Activated CD8-positive, alpha-beta memory T cell treated with anti-CD3 and anti-CD28 coated beads, Interleukin-2, amount 10 ng/mL, durations not matched to agents 7 days and 5 days (primary cell): ENCODE measurements at regions not wholly inside any gene's neighbourhood (a gene's known extent, or its start where the extent isn't known, plus 50 kb on each side); places are given as distances from the start of the nearest gene placed in this dataset.

Experiments used
- ATAC-seq: fragments of 150-1000 bp; cut with Tn5 transposase; one replicate; pipeline ENCODE4 v1.10.0; 2021; ENCODE audit warnings: moderate library complexity
- CTCF ChIA-PET: fragments of 350-600 bp; sonication (Branson Sonifier 250); formaldehyde crosslinking; loops from one replicate; lab custom pipeline; 2021; ENCODE audit warnings: antibody characterized with exemption; lab: Charles Lee
- DNase-seq: peaks from one replicate; pipeline ENCODE4 v3.0.0-alpha.2; 2020
- H3K27ac Mint-ChIP-seq: one replicate; pipeline ENCODE4 v1.8.0; 2021; ENCODE audit warnings: mild to moderate bottlenecking, mixed read lengths
- H3K27me3 Mint-ChIP-seq: one replicate; pipeline ENCODE4 v1.8.0; 2021; ENCODE audit warnings: mixed read lengths
- H3K36me3 Mint-ChIP-seq: one replicate; pipeline ENCODE4 v1.8.0; 2021; ENCODE audit warnings: mild to moderate bottlenecking, mixed read lengths
- H3K4me1 Mint-ChIP-seq: one replicate; pipeline ENCODE4 v1.8.0; 2021; ENCODE audit warnings: mixed read lengths
- H3K4me3 Mint-ChIP-seq: one replicate; pipeline ENCODE4 v1.8.0; 2021; ENCODE audit warnings: mild to moderate bottlenecking, moderate library complexity, mixed read lengths
- H3K9me3 Mint-ChIP-seq: one replicate; pipeline ENCODE4 v1.8.0; 2022; ENCODE audit warnings: low read depth, mixed read lengths

DNA sequence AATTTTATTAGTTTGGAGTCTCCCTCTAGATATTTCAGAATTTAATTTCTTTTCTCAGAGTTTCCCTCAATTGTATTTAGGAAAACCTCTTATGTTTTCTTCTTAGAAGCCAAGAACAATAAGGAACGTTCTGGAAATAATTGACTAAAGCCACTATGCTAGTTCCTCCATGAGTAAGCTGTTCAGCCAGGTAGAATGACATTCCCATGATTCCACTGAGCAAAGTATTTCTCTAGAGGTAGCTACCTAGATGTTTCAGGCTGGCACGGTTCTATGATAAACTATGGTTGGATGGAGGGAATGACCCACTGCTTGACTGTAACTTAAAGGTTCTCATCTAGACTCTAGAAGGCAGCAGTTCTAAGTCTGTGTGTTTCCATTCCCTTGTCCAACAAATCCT lies 62.4 kb downstream of the CLDN17 start:
- ATAC-seq: no peak
- CTCF ChIA-PET: no interaction called here
- Mint-ChIP-seq H3K27me3 (no peaks in the 10 kb centered on the region), H3K4me3 (no peak overlapping the region), H3K9me3 (peaks cover 3% of the 10 kb centered on the region), H3K27ac (no peak overlapping the region), H3K4me1 (no peaks in the 10 kb centered on the region), H3K36me3 (no peaks in the 10 kb centered on the region)
- no peak for DNase-seq

DNA sequence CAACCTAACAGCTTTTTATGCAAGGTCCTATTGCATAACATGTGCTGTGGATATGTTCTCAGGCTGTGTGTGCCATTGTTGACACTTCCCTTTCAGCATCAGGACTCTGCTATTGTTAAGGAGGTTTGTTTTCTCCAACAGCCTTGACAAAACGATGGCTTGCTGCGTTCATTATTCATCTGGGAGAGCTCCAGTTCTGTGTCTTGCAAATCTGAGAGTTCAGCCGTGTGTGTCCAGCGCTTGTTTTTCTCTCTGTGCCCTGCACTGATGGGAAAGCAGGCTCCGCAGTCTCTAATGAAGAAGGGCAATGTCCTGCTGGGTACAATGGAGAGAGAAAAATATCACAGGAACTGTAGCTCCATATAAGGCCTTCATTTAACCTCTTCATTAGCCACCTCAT lies 63.7 kb downstream of the CLDN17 start:
- Mint-ChIP-seq H3K36me3 (no peaks in the 10 kb centered on the region), H3K4me3 (no peak overlapping the region), H3K27ac (no peak overlapping the region), H3K27me3 (no peaks in the 10 kb centered on the region), H3K4me1 (no peaks in the 10 kb centered on the region), H3K9me3 (peaks cover 5% of the 10 kb centered on the region)
- no peak for DNase-seq
- ATAC-seq: no peak
- CTCF ChIA-PET: no interaction called here

- H3K9me3 Mint-ChIP-seq: peaks cover 5% of the 10 kb centered on the region
- no peak overlapping the region for H3K4me3 Mint-ChIP-seq
- DNase-seq: no peak
- no peak for ATAC-seq
- H3K4me1 Mint-ChIP-seq: no peaks in the 10 kb centered on the region
- H3K36me3 Mint-ChIP-seq: no peaks in the 10 kb centered on the region
- H3K27ac Mint-ChIP-seq: no peak overlapping the region
- no peaks in the 10 kb centered on the region for H3K27me3 Mint-ChIP-seq
- CTCF ChIA-PET: no interaction called here
Observed at GRCh38 chr21:30101967-30102366, 64.6 kb downstream of the CLDN17 start.

- H3K4me3 Mint-ChIP-seq: no peak overlapping the region
- CTCF ChIA-PET: no interaction called here
- ATAC-seq: no peak
- no peak overlapping the region for H3K27ac Mint-ChIP-seq
- DNase-seq: no peak
- H3K27me3 Mint-ChIP-seq: no peaks in the 10 kb centered on the region
- H3K9me3 Mint-ChIP-seq: peaks cover 5% of the 10 kb centered on the region
- no peaks in the 10 kb centered on the region for H3K36me3 Mint-ChIP-seq
- H3K4me1 Mint-ChIP-seq: no peaks in the 10 kb centered on the region
Observed at GRCh38 chr21:30097791-30098190, 68.8 kb downstream of the CLDN17 start.

DNA sequence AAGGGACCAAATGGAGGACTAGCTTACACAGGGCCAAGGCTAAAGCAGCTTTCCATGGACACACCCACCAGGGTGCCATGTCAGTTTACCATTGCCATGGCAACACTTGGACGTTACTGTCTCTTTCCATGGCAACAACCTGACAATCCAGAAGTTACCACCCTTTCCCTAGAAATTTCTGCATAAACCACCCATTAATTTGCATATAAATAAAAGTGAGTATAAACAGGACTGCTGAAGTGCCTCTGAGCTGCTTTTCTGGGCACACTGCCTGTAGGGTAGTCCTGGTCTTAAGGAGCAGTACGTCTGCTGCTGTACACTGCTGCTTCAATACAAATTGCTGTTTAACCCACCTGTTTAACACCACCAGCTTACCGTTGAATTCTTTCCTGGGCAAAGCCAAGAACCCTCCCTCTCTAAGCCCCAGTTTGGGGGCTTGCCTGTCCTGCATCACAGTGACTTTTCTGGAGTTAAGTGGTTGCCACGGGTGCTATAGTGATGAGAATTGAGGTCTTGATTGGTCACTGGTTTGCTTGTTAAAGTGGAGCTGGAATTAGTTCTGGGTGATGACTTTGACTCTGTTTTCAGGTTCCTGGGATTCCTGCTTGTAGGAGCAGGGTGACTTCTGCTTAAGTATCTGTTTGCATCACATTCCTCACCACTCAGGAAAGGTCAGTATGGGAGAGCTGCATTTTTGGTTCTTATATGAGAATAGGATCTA lies 83.2 kb downstream of the CLDN17 start:
- H3K36me3 Mint-ChIP-seq: no peaks in the 10 kb centered on the region
- H3K27ac Mint-ChIP-seq: no peak overlapping the region
- H3K4me3 Mint-ChIP-seq: no peak overlapping the region
- H3K4me1 Mint-ChIP-seq: no peaks in the 10 kb centered on the region
- ATAC-seq (no peak), DNase-seq (no peak)
- H3K27me3 Mint-ChIP-seq: no peaks in the 10 kb centered on the region
- CTCF ChIA-PET: no interaction called here
- H3K9me3 Mint-ChIP-seq: peaks cover 2% of the 10 kb centered on the region

DNA sequence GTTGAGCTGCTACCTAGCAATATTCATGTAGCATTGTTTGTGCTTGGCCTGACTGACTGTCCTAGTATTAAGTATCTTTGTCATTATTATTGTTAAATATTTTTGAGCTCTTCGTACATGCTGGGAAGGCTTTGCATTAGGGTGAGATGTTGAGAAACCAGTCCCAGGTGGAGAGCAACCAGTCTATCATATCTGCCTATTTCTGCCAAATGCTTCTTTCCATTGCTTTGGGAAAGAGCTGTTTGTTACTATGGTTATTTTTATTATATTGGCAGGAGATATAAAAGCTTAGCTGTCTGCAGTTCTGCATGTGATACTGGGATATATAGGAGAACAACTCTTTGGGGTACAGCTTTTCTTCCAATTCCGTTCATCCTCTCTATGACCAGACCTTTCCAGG lies 85.1 kb downstream of the CLDN17 start:
- H3K27ac Mint-ChIP-seq: no peak overlapping the region

DNA sequence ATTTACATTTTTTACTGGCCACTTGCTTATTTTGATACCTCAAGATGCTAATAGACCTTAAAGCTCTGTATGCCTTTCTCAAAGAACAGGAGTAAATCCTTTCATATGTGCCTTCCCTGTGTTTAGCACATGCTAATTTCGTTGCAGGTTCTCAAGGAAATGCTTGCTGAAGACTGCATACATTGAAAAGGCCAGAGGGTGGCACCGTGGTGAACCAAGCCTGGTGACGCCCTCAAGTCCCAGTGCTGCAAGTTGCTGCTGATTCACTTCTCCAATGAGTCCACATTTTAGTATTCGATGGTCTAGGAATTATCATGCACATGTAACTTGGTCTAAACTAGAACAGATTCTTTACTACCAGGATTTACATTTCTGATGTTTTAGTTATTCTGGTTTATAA lies 94.1 kb downstream of the CLDN17 start:
- H3K4me1 Mint-ChIP-seq: no peaks in the 10 kb centered on the region
- no peaks in the 10 kb centered on the region for H3K27me3 Mint-ChIP-seq
- no peak overlapping the region for H3K27ac Mint-ChIP-seq
- CTCF ChIA-PET: no interaction called here
- H3K9me3 Mint-ChIP-seq: peaks cover 8% of the 10 kb centered on the region
- H3K36me3 Mint-ChIP-seq: no peaks in the 10 kb centered on the region
- no peak overlapping the region for H3K4me3 Mint-ChIP-seq
- no peak for ATAC-seq
- DNase-seq: no peak

More for the DNA sequence above, 85.1 kb downstream of the CLDN17 start:
- H3K4me1 Mint-ChIP-seq: no peaks in the 10 kb centered on the region
- CTCF ChIA-PET: no interaction called here
- H3K4me3 Mint-ChIP-seq: no peak overlapping the region
- no peaks in the 10 kb centered on the region for H3K36me3 Mint-ChIP-seq
- no peak for ATAC-seq
- H3K27me3 Mint-ChIP-seq: no peaks in the 10 kb centered on the region
- DNase-seq: no peak
- peaks cover 8% of the 10 kb centered on the region for H3K9me3 Mint-ChIP-seq

- Mint-ChIP-seq H3K27ac (no peak overlapping the region), H3K4me3 (no peak overlapping the region)
- CTCF ChIA-PET: no interaction called here
Observed at GRCh38 chr21:30058928-30059327, 107.7 kb downstream of the CLDN17 start.

GRCh38 chr21:30057108-30057507 lies 109.5 kb downstream of the CLDN17 start:
- no peak for ATAC-seq
- no peaks in the 10 kb centered on the region for H3K4me1 Mint-ChIP-seq
- no peaks in the 10 kb centered on the region for H3K27me3 Mint-ChIP-seq
- peaks cover 3% of the 10 kb centered on the region for H3K9me3 Mint-ChIP-seq
- H3K36me3 Mint-ChIP-seq: no peaks in the 10 kb centered on the region
- CTCF ChIA-PET: no interaction called here
- no peak for DNase-seq
- H3K27ac Mint-ChIP-seq: no peak overlapping the region
- no peak overlapping the region for H3K4me3 Mint-ChIP-seq

More at GRCh38 chr21:30058928-30059327, 107.7 kb downstream of the CLDN17 start:
- no peak for DNase-seq
- Mint-ChIP-seq H3K9me3 (peaks cover 3% of the 10 kb centered on the region), H3K27me3 (no peaks in the 10 kb centered on the region), H3K4me1 (no peaks in the 10 kb centered on the region), H3K36me3 (no peaks in the 10 kb centered on the region)
- no peak for ATAC-seq

- Mint-ChIP-seq H3K9me3 (no peaks in the 10 kb centered on the region), H3K27ac (no peak overlapping the region), H3K4me1 (no peaks in the 10 kb centered on the region), H3K36me3 (no peaks in the 10 kb centered on the region), H3K4me3 (no peak overlapping the region), H3K27me3 (no peaks in the 10 kb centered on the region)
- ATAC-seq (no peak), DNase-seq (no peak)
- CTCF ChIA-PET: no interaction called here
Observed at GRCh38 chr21:30048570-30048969, 108.8 kb upstream of the GRIK1 start.

DNA sequence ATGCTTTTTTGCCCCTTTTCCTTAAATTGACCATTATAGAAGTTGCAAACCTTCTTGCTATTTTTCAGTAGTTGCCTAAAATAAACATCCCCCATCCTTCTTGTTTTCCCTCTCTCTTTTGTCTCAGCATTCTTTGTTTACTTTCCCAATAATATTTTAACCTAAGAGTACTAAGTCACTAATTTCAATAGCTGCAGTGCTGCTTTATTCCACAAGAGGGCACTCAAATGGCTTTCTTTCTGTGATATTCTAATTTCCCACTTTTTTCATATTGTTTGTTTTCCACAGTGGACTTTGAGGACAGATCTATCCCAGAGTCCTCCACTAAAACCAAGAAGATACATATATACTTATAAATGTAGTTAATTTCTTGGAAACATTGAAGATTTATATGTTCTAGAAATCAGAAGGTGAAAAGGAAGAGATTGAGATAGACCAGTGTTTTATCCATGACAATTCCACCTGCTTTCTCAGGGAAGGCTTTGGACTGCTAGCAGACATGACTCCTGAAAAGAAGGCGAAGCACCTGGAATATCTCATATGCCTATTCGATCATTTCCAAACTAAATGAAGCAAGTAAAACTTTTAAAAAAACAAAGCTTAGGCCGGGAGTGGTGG lies 104.8 kb upstream of the GRIK1 start:
- DNase-seq: no peak
- CTCF ChIA-PET: interaction anchor here (0.7 to 1.6 kb wide), 3 partner anchors 66 to 1041 kb away, joined by 3 to 4 read pairs (median 3); no protein-coding TSS in a partner anchor
- no peaks in the 10 kb centered on the region for H3K4me1 Mint-ChIP-seq

GRCh38 chr21:30042443-30042842 lies 102.6 kb upstream of the GRIK1 start:
- no peak overlapping the region for H3K4me3 Mint-ChIP-seq
- DNase-seq (no peak), ATAC-seq (no peak)
- CTCF ChIA-PET: no interaction called here
- H3K27ac Mint-ChIP-seq: no peak overlapping the region
- no peaks in the 10 kb centered on the region for H3K27me3 Mint-ChIP-seq
- H3K4me1 Mint-ChIP-seq: no peaks in the 10 kb centered on the region
- H3K9me3 Mint-ChIP-seq: no peaks in the 10 kb centered on the region
- no peaks in the 10 kb centered on the region for H3K36me3 Mint-ChIP-seq

More for the DNA sequence above, 104.8 kb upstream of the GRIK1 start:
- no peak for ATAC-seq
- Mint-ChIP-seq H3K27ac (no peak overlapping the region), H3K27me3 (no peaks in the 10 kb centered on the region), H3K4me3 (no peak overlapping the region), H3K9me3 (no peaks in the 10 kb centered on the region), H3K36me3 (no peaks in the 10 kb centered on the region)

DNA sequence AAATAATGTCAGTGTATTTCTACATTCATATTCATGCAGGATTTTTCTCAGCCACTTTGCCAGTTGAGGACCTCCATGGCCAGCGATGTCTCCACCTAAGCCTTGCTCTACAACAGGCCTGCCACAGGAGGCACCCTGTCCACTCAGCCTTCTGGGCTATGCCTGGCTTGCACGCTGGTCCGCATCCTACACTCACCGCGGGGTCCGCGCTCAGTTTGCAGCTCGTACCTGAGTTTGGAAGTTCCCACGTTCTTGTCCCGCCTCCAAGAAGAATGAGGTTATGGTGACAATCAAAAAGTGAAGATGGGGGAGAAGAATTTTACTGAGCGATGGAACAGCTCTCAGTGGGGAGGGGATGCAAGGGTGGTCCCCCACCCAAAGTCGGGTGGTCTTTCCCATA lies 93.6 kb upstream of the GRIK1 start:
- CTCF ChIA-PET: no interaction called here
- Mint-ChIP-seq H3K27me3 (no peaks in the 10 kb centered on the region), H3K4me1 (no peaks in the 10 kb centered on the region), H3K4me3 (no peak overlapping the region), H3K27ac (no peak overlapping the region), H3K9me3 (no peaks in the 10 kb centered on the region), H3K36me3 (no peaks in the 10 kb centered on the region)
- ATAC-seq: no peak
- DNase-seq: no peak

DNA sequence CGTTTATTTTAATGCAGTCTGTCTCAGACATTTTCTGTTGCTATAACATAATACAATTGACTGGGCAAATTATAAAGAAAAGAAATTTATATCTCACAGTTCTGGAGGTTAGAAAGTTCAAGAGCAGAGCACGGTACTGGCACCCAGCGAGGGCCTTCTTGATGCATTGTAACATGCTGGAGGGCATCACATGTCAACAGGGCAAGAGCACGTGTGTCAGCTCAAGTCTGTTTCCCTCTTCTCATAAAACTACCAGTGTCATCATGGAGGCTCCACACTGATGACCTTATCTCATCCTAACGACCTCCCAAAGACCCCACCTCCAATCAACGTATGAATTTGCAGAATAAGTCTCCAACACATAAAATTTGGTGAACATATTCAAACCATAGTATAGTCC lies 90.6 kb upstream of the GRIK1 start:
- H3K4me3 Mint-ChIP-seq: no peak overlapping the region
- no peaks in the 10 kb centered on the region for H3K9me3 Mint-ChIP-seq
- H3K27ac Mint-ChIP-seq: no peak overlapping the region
- CTCF ChIA-PET: no interaction called here
- no peaks in the 10 kb centered on the region for H3K4me1 Mint-ChIP-seq
- DNase-seq (no peak), ATAC-seq (no peak)
- no peaks in the 10 kb centered on the region for H3K36me3 Mint-ChIP-seq
- no peaks in the 10 kb centered on the region for H3K27me3 Mint-ChIP-seq
